Activated CD8-positive, alpha-beta T cell treated with anti-CD3 and anti-CD28 coated beads for 36 hours (primary cell): ENCODE measurements at regions not wholly inside any gene's neighbourhood (a gene's known extent, or its start where the extent isn't known, plus 50 kb on each side); places are given as distances from the start of the nearest gene placed in this dataset.

Experiments used
- ATAC-seq: fragments of 200-7000 bp; cut with Tn5 transposase; one replicate; pipeline ENCODE4 v1.10.0; 2021; ENCODE audit warnings: mild to moderate bottlenecking, moderate library complexity
- CTCF ChIA-PET: fragments of 350-600 bp; sonication (Branson Sonifier 250); formaldehyde crosslinking; loops from one replicate; lab custom pipeline; 2021; ENCODE audit warnings: antibody characterized with exemption; lab: Charles Lee
- POLR2A ChIA-PET: fragments of 350-600 bp; sonication (Branson Sonifier 250); formaldehyde crosslinking; loops from one replicate; lab custom pipeline; 2021; ENCODE audit warnings: antibody characterized with exemption; lab: Charles Lee
- DNase-seq: peaks from one replicate; pipeline ENCODE4 v3.0.0-alpha.2; 2020
- H3K27ac Mint-ChIP-seq: one replicate; pipeline ENCODE4 v1.8.0; 2021; ENCODE audit warnings: mild to moderate bottlenecking, mixed read lengths
- H3K27me3 Mint-ChIP-seq: one replicate; pipeline ENCODE4 v1.8.0; 2021; ENCODE audit warnings: mixed read lengths
- H3K36me3 Mint-ChIP-seq: one replicate; pipeline ENCODE4 v1.8.0; 2021; ENCODE audit warnings: low read depth, mixed read lengths
- H3K4me1 Mint-ChIP-seq: one replicate; pipeline ENCODE4 v1.8.0; 2021; ENCODE audit warnings: low read depth, mixed read lengths
- H3K4me3 Mint-ChIP-seq: one replicate; pipeline ENCODE4 v1.8.0; 2021; ENCODE audit warnings: mild to moderate bottlenecking, moderate library complexity, mixed read lengths
- H3K9me3 Mint-ChIP-seq: one replicate; pipeline ENCODE4 v1.8.0; 2021; ENCODE audit warnings: mixed read lengths
- intact Hi-C: fragments of 100-400 bp; cut with micrococcal nuclease; formaldehyde crosslinking; loops from one replicate; pipeline ENCODE4 v1.10.0; 2022
- TF ChIP-seq, protein P1 (sequence below): fragments of 200-600 bp; IDR thresholded peaks from one replicate; pipeline ENCODE4 v1.8.0; 2022; ENCODE audit warnings: antibody characterized with exemption, mild to moderate bottlenecking

DNA sequence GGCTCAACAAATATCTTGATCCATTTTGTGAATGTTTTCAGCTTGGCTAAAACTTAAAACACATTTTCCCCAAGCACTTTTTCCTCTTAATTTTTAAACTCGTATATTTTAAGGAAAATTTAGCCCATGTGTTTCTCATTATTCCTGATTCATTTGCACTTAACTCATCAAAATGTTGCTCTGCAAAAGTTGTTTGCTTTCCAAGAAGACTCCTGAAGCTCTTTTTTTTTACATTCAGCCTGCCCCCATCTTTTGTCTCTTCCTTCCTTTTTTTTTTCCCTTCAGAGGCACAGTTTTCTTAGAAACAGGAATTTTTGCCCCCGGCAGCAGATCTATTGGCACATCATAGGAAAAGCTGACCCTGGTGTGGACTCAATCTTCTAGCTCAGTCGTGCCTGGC is 155.0 kb upstream of the SALL1 start:
- ATAC-seq: no peak
- POLR2A ChIA-PET: no interaction called here
- no peak for DNase-seq
- CTCF ChIA-PET: no interaction called here
- no peaks in the 10 kb centered on the region for H3K27me3 Mint-ChIP-seq
- intact Hi-C loops: no loop called here
- H3K4me1 Mint-ChIP-seq: no peaks in the 10 kb centered on the region
- TF ChIP-seq, protein P1, sequence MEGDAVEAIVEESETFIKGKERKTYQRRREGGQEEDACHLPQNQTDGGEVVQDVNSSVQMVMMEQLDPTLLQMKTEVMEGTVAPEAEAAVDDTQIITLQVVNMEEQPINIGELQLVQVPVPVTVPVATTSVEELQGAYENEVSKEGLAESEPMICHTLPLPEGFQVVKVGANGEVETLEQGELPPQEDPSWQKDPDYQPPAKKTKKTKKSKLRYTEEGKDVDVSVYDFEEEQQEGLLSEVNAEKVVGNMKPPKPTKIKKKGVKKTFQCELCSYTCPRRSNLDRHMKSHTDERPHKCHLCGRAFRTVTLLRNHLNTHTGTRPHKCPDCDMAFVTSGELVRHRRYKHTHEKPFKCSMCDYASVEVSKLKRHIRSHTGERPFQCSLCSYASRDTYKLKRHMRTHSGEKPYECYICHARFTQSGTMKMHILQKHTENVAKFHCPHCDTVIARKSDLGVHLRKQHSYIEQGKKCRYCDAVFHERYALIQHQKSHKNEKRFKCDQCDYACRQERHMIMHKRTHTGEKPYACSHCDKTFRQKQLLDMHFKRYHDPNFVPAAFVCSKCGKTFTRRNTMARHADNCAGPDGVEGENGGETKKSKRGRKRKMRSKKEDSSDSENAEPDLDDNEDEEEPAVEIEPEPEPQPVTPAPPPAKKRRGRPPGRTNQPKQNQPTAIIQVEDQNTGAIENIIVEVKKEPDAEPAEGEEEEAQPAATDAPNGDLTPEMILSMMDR: no peak
- H3K9me3 Mint-ChIP-seq: peaks cover 3% of the 10 kb centered on the region
- H3K4me3 Mint-ChIP-seq: no peak overlapping the region
- no peak overlapping the region for H3K27ac Mint-ChIP-seq
- no peaks in the 10 kb centered on the region for H3K36me3 Mint-ChIP-seq

DNA sequence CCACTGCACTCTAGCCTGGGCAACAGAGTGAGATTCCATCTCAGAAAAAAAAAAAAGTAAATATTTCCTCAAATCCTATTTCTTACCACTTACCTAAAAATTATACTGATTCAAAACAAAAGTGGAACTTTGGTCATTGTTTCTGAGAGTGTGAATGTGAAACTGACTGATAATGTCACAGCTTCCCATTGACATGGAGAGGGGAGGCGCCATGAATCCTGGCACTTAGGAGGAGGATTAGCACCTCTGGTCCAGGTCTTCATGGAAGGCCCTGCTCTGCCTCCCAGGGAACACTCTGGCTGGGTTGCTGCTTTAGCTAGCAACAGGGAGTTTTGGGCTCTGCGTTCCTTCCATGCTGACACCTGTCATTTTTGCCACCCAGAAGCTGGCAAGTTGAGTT is 154.3 kb upstream of the SALL1 start:
- Mint-ChIP-seq H3K4me1 (no peaks in the 10 kb centered on the region), H3K27me3 (no peaks in the 10 kb centered on the region), H3K36me3 (no peaks in the 10 kb centered on the region), H3K27ac (no peak overlapping the region), H3K4me3 (no peak overlapping the region), H3K9me3 (peaks cover 3% of the 10 kb centered on the region)
- DNase-seq: no peak
- POLR2A ChIA-PET: no interaction called here
- ATAC-seq: no peak
- intact Hi-C loops: no loop called here
- CTCF ChIA-PET: no interaction called here
- TF ChIP-seq, protein P1: no peak

GRCh38 chr16:51302042-51302441 is 151.0 kb upstream of the SALL1 start:
- ChIA-PET CTCF (interaction anchor here (0.6 kb wide), 1 partner anchor 87 kb away, joined by 3 read pairs; no protein-coding TSS in a partner anchor), POLR2A (interaction anchor here (0.9 kb wide), 1 partner anchor 24 kb away, joined by 3 read pairs; no protein-coding TSS in a partner anchor)
- H3K27ac Mint-ChIP-seq: no peak overlapping the region
- H3K27me3 Mint-ChIP-seq: no peaks in the 10 kb centered on the region
- H3K36me3 Mint-ChIP-seq: no peaks in the 10 kb centered on the region
- intact Hi-C loops: no loop called here
- peaks cover 3% of the 10 kb centered on the region for H3K9me3 Mint-ChIP-seq
- no peaks in the 10 kb centered on the region for H3K4me1 Mint-ChIP-seq
- DNase-seq: no peak
- ATAC-seq: no peak
- no peak overlapping the region for H3K4me3 Mint-ChIP-seq
- TF ChIP-seq, protein P1: no peak

- intact Hi-C loops: no loop called here
- ChIA-PET CTCF (no interaction called here), POLR2A (no interaction called here)
- Mint-ChIP-seq H3K36me3 (no peaks in the 10 kb centered on the region), H3K4me3 (no peak overlapping the region), H3K27me3 (no peaks in the 10 kb centered on the region), H3K4me1 (no peaks in the 10 kb centered on the region), H3K27ac (no peak overlapping the region), H3K9me3 (peaks cover 3% of the 10 kb centered on the region)
- ATAC-seq (no peak), DNase-seq (no peak)
- TF ChIP-seq, protein P1: no peak
Measured at GRCh38 chr16:51298800-51299199, 147.7 kb upstream of the SALL1 start.

GRCh38 chr16:51290442-51291285 is 139.6 kb upstream of the SALL1 start:
- POLR2A ChIA-PET: no interaction called here
- H3K27me3 Mint-ChIP-seq: no peaks in the 10 kb centered on the region
- H3K4me3 Mint-ChIP-seq: no peak overlapping the region
- CTCF ChIA-PET: no interaction called here
- H3K36me3 Mint-ChIP-seq: no peaks in the 10 kb centered on the region
- no peak for DNase-seq
- H3K9me3 Mint-ChIP-seq: no peaks in the 10 kb centered on the region
- no peaks in the 10 kb centered on the region for H3K4me1 Mint-ChIP-seq
- TF ChIP-seq, protein P1: no peak
- no peak overlapping the region for H3K27ac Mint-ChIP-seq
- intact Hi-C loops: no loop called here
- no peak for ATAC-seq
